HK-2 (cell line): ENCODE measurements at regions not wholly inside any gene's neighbourhood (a gene's known extent, or its start where the extent isn't known, plus 50 kb on each side); places are given as distances from the start of the nearest gene placed in this dataset.

Experiments used
- DNase-seq: peaks from one replicate; pipeline ENCODE4 v3.0.0-alpha.2; 2018; ENCODE audit not compliant: unreplicated experiment

DNA sequence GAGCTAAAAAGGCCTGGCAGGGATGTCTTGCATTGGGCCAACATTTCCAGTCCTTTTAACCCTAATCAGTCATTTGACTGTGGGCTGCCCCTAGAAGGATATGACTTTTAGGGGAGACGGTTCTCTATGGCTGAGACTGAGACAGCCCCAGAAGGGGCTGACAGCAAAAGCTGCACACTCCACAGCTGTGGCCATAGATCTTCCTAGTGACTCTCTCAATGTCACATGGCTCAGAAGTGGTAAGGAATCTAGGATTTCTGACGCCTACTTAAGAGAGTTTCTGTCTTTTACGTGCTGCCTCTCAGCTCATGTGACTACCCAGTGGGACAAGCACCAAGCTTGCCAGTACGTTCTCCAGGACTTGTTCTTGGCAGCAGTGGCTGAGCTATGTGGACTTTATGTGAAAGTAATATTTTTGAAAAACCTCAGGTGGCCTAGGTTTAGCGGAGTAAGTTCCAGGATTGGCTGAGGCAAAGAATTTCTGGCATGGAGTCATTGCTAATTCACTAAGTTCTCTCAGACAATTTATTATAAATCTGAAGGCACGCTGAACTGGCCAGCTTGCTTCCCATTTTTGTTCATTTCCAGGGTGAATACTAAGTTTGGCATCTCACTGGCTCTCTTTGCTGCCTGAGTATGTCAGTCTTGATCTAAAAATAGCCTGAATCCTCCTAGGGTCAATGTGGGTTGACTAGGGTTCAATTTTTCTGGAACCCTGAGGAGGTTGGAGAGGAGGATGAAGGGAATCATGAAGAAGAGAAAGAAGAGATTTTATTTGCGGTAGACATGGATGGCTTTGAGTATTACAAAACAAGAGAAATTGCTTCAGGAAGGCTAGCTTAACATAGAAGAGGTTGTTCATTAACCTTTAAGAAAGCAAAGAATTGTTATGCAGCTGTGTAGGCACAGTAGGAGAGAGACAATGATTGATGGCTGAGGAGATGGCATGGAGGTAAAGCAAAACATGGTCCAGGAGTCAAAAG, 271.8 kb downstream of the AEBP2 start:
- no peak for DNase-seq

DNA sequence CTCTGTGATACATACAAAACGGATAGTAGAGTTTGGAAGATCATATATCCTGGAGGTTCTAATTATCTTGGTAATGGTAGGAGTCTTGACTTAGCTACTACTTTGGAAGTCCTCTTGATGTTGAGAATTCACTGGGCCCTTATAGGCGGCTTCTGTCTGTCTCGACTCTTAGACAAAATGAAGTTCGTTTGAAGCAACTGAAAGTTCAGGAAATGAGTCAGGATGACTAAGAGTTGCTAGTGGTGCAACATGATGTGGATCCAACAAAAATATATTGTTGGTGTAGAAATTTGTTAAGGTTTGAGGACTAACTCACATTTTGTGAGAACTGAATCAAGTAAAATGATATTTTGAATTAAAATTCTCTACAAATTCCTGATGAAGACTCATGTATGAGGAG, 272.7 kb downstream of the AEBP2 start:
- no peak for DNase-seq

DNA sequence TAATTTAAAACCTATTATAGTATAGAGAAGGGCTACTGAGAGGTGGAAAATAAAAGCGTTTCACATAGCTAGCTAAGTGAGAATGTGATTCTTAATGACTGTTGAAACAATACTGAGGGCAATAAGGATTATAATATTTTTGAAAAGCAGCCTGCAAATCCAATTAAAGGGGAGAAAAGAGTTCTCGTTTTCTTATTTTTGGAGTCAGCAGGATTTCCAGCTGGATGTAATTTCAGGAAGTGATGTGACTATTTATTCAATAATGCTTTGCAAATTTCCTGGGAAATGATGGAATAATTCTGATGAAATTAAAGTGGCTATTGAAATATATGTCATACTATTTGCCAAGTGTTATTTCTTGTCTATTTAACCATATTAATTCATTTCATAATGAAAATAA, 279.1 kb downstream of the AEBP2 start:
- no peak for DNase-seq

DNA sequence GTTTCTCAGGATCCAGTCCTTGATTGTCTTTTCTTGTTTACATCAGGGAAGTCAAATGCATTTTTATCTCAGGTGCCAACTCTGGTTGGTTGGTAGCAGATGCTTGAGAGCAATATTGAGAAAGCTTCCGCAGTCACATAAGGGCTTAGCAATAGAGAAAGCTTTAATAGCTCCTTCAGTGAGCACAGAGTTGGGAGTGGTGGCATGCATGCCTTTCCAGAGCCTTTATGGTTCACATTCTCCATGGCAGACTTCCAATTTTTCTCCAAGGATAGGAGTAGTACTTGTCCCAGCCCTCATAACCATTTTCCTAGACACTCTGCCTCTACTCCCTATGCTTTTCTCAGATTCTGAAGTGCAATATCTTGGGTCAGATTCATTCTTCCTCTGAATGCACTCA, 280.4 kb downstream of the AEBP2 start:
- DNase-seq = no peak

DNA sequence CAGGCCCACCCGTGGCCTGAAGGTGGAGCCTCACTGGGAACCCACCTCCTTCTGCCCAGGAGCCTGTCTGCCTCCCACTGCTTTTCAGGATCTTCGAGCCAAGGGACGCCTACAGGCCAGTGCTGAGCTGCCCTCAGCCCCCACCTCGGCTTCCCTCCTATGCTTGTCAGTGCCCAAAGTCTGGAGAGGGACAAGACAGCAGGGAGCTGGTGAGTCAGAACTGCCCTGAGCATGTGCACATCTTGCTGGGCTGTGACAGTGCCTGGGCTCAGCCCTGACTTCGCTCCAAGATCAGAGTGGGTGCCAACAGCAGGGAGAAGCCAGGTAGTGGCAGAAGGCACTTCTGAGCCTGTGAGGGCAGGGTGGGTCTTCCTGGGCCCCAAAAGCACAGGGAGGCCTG, 286.8 kb downstream of the AEBP2 start:
- no peak for DNase-seq

DNA sequence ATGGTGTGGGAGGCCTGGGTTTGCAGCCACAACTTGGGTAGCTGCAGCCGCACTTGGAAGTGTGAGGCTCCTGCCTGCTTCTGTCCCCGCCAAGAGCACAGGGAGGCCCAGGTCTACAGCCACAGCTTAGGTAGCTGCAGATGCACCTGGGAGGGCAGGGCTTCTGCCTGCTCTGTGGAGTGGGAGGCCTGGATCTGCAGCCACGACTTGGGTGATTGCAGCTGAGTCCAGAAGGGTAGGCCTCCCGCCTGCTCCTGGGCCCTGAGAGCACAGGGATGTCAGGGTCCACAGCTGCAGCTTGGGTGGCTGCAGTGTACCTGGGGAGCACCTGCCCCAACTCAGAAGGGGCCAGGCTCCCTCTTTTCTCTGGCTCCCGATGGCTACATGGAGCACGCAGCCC, 287.3 kb downstream of the AEBP2 start:
- DNase-seq = no peak

DNA sequence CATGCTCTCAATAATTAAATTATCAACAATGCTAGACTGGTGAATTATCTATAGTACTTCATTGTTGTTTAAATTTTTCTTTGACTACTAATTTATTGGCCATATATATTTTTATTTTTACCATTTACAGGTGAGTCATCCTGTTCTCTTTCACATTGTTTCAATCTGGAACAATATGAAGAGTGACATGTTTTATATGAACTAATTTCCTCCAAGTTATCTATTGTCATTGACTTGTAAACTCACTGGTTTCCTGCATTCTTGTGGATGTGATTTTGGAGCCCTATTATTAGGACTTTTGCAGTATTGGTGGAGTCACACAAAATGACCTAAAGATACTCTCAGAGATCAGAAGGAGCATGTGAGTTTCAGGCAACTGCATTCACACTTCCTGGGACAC, 297.7 kb downstream of the AEBP2 start:
- DNase-seq = no peak

DNA sequence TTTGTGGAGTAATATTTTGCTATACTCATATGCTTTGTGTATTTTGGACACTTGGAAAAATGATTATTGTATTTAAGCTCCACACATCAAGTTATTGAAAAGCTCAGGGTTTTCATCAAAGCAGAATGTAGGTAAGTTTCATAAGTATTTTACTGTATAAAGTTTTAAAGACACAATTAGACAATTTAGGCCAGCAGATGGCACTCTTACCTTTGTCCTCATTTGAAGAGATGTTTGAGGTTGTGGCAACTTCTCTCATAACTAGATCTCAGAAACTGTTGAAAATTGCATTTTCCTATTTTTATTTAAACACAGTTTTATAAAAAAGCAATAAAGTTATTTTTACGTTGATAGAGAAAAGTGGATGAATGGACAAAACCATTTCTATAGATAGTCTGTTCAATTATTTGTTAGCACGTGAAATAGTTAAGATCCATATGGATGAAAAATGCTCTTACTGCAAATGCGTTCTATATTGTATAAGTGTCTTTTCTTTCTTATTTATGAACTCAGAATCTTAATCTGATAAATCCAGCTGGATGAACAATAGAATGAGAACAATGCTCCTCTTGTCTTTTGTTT, 300.0 kb downstream of the AEBP2 start:
- peak; percentile 4 for DNase-seq

DNA sequence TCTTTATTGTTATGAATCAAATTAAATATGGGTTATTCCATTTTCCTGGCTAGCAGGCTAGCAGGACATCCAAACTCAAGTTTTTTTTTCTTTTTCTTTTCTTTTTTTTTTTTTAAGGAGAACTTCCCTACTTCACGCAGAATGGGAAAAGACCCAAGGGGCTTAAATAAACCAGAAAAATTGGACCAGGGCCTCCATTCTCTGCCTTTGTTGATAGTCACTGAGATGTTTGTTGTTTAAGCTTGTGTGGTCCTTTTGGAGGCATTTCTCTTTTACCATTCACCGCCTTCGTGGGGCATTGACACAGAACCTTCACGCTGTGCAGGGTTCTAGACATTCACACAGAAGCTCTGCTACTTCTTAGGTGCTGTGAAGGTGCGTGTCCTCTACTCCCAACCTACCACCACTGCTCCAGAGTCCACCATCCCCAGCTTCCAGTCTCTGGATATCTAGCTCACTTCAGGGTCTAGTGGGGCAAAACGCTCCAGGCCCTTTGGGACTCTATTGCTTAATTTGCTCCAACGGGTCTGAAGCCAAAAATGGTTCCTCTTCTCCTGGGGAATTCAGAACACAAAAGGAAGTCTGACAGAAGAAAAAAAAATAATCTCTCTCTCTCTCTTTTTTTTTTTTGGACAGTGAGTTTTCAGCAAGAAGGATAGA, 301.3 kb downstream of the AEBP2 start:
- DNase-seq = no peak

DNA sequence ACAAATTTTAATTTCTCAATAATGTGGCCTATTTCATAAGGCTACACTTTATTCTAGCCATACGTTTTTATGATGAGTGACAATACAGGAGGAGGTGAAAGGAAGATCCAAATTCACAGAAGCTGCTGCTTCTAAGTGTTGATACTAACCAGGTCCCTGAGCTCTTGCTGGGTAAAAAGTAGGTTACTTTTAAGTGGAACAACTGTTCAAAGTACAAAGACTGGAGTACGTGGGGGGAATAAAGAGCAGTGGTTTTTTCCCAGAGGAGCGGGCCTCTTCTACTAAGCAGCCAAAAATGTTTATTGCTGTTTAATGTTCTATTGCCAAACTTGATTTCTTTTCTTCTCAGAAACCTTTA, 301.8 kb downstream of the AEBP2 start:
- no peak for DNase-seq

DNA sequence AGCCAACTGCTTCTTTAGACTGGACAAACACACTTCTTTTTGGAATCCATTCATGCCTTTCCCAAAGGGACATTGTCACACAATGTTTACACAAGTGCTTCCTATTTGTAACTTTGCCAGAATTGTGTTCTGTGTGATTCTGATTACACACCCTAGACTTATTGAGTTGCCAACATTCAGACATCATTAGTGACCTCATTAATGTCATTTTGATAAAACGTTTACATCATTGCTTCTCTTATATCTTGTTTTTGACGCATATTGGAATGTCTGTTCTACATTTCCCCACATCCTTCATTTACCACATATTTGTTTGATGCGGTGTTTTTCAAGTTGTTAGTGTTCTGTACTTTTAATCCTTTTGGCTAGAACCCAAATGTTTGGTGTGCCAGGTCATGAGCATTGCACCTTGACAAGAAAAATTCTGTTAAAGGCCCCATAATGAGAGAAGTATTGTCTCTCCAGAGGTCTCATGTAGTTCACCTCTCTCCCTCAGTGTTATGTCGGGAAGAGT, 305.5 kb downstream of the AEBP2 start:
- DNase-seq = no peak

DNA sequence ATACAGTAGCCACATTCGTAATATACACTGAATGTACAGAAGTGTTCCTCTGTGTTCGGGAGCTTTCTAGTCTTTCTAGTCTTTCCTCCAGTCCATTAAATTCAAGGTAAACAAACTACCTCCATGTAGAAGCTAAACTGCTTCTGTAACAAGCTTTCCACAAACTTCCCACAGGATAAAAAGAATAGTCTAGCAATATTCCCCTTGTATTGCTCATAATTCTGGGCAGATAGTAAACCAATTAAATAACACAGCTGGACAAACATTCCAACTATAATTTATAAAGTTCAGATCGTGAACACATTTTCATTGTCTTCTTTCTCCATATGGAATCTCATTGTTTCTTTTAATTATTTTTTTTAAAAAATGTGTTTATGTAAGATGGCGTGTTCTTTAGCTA, 307.2 kb downstream of the AEBP2 start:
- no peak for DNase-seq

DNA sequence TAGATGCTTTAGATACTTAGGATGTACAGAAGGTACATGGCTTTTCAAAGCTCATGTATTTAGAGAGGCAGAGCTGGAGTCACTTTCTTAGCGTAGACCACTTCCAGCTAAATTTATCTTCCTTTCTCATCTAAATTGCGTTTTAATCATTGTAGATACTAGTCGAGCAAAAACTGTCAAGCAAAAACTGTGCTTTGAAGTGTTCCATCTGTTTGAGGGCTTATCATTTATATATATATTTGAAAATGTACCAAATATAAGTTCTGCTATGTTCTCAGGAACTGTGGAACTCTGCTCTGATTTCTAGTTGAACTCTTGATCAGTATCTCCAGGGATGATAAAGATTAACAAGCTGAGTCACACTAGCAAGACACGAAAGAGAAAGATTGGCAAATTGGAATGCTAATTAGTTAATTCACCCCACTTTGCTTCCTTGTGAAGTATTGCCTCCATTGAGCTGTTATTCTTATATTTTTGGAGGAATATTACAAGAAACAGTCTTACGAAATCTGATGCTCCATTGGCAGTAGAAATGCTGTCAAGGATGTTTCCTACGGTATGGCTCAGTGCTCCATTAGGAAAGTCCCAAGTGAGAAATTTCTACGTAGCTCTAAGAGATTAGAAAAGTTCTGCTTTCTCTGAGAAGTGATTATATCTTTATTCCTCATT, 310.7 kb downstream of the AEBP2 start:
- no peak for DNase-seq

DNA sequence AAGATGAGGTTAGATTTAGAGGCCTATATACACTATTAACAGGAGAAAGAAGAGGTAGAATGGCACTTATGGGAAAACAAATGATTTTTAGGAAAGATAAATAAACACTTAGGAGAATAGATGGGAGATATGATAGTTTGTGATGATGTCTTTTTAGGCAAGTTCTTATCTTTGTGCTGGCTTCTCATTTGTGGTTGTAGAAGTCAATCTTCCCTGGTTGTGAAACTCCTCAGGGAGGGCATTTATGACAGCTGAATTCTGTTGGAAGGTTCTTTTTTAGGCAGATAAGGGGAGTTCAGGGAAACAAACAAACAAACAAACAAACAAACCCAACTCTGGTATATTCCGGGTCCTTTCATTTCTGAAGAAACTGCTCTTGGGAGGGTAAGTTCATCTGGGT, 311.8 kb downstream of the AEBP2 start:
- no peak for DNase-seq

DNA sequence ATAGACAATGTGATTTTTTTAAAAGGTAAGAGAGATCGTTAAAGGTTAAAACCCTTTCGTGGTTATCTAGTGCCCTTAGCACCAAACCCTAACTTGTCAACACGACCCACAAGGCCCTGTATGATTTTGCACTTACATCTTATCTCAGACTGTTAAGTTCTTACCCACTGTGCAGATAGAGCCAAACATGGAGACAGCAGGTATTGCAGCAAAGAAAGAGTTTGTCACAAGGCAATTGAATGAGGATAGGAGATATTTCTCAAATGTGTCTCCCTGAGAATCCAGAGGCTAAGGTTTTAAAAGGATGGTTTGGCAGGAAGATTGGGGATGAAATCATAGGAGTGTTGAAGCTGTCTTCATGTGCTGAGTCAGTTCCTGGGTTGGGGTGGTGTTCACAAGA, 313.4 kb downstream of the AEBP2 start:
- DNase-seq = no peak

DNA sequence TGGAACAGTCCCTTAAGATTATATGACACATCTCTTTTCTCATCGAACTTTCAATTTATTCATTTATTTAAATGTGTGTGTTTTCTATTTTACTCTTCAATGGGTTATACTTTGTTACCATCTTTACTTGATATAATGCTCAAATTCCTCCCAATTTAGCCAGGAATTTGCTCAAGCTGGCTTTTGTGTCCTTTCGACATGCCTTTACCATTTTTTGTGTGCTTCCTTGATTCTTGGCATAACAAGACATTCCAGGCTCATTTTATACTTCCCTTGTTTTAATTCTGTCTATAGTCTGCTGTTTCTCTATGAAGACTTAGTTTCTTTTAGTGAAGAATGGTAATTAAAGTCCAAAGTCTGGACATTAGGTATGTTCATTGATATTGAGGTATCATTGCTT, 315.8 kb downstream of the AEBP2 start:
- DNase-seq = no peak

DNA sequence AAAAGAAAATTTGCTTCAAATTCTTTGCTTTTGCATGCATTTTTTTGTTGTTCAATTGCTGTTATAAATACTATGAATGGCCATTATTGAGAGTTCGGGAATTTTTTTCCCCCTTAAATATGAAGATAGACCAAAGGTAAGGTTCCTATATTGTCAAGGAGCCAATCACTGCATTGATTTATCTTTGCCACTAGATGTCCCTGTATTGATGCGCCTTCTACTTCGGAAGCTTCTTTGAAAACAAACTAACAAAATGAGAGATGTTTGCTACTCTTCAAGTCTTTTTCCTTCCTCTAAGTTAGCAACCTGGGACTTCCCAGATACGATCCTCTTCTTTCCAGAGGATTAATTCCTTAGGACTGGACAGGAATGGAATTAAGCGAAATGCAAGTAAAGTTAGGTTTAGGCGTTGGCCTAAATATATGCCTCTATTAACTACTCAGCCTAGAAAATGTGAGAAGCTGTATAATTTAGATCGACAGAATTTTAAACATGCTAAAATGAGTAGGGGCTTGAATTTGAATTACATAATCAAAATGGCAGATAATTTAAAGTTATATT, 318.1 kb downstream of the AEBP2 start:
- no peak for DNase-seq

DNA sequence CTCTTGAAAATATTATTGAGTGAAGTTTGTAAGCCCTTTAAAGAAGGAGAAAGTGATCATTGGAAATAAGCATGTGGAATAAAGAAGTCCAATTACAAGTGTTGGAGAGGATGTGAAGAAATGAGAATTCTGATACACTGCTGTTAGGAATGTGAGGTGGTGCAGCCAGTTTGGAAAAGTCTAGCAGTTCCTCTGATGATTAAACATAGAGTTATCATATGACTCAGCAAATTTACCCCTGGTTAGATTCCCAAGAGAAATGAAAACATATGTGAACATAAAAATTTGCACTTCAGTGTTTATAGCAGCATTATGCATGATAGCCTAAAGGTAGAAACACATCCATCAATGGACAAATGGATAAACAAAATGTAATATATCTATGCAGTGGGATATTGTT, 319.9 kb downstream of the AEBP2 start:
- no peak for DNase-seq

DNA sequence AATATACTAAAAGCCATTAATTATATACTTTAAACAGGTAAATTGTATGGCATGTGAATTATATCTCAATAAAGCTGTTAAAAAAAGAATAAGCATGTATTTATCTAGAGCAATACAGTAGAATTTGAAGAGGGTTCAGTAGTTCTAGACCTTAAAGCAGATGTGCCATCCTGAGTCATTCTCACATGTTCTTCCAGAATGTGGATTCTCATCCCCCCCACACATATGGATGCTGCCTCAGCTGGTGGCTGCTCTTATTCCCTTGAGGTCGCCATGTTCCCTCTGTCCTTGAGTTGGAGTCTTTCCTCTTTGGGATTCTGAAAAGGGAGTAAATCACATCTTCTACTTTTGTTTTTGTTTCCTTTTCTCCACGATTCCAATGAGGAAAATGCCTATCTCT, 321.3 kb downstream of the AEBP2 start:
- DNase-seq = no peak

DNA sequence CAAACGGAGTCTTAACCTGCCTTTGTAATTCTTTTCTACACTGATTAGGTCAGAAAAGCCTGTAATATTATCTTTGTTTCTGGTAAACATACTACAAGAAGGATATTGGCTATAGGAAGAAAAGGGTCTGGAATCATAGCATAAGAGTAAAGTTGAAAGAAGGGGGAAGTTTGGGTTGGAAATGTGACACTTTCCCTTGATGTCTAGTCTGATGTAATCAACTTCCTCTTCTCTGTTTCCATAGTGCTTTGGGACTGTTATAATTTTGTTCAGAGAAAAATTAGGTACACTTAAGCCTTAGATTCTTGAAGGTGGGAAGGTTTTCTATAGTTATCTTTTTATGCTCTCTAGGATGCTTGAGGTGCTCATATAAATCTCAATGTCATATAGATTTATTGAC, 322.2 kb downstream of the AEBP2 start:
- DNase-seq = no peak

DNA sequence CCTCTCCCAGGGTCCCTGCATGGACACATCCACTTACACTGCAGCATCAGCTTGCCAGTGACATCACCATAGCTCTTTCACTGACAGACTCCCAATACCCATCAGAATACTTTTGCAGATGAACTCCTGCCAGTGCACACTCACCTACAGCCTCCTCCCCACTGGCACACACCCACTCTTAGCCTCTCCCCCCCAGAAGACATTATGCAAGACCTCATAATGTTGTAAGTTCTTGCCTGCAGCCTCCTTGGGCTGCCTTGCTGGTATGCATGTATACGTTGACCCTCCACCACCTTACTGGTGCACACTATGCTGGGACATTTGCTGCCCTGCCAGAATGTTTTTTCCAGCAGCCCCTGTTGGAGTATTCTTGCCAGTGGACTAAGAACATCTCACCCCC, 324.2 kb downstream of the AEBP2 start:
- no peak for DNase-seq

DNA sequence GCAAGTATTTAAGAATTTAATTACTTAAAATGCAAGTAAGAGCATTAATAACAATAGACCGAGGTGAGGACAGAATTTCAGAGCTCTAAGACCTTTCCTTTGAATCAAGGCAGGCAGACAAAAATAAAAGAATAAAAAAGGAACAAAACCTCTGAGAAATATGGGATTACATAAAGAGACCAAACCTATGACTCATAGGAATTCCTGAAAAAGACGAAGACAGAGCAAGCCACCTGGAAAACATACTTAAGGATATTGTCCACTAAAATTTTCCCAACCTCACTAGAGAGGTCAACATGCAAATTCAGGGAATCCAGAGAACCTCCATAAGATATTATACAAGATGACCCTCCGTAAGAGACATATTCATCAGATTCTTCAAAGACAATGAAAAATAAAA, 325.1 kb downstream of the AEBP2 start:
- no peak for DNase-seq
